CD4-positive, alpha-beta T cell treated with Interleukin-6 at 100 ng/mL for 8 hours (primary cell): ENCODE measurements at regions not wholly inside any gene's neighbourhood (a gene's known extent, or its start where the extent isn't known, plus 50 kb on each side); places are given as distances from the start of the nearest gene placed in this dataset.
"Not testable (repeated sequence)": the region's sequence is repeated elsewhere in the genome, so short reads cannot be mapped to it uniquely, and the experiment has no call there.

ENCODE experiments used
- DNase-seq: peaks from one replicate; pipeline ENCODE4 v3.0.0-alpha.2; 2020; ENCODE audit warnings: mixed read lengths, low spot score

GRCh38 chr19:28540385-28540784 lies 672.6 kb downstream of the UQCRFS1 start:
- DNase-seq = not testable (repeated sequence)

DNA sequence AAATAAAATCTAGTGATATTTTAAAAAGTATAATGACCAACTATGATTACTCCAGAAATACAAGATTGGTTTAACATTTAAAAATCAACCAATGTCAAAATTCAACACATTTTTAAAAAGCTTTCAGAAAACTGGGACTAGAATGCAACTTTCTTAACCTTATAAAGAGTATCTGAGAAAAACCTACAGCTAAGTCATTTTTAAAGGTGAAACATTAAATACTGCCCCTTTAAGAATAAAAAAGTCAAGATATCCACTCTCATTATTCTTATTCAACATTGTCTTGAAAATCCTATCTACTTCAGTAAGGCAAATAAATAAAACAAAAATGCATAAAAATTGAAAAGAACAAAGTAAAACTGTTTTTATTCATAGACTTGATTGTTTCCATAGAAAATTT lies 673.2 kb downstream of the UQCRFS1 start:
- DNase-seq = no peak

DNA sequence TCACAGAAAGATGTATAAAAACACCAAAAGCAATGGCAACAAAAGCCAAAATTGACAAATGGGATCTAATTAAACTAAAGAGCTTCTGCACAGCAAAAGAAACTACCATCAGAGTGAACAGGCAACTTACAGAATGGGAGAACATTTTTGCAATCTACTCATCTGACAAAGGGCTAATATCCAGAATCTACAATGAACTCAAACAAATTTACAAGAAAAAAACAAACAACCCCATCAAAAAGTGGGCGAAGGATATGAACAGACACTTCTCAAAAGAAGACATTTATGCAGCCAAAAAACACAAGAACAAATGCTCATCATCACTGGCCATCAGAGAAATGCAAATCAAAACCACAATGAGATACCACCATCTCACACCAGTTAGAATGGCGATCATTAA lies 674.4 kb downstream of the UQCRFS1 start:
- not testable (repeated sequence) for DNase-seq

DNA sequence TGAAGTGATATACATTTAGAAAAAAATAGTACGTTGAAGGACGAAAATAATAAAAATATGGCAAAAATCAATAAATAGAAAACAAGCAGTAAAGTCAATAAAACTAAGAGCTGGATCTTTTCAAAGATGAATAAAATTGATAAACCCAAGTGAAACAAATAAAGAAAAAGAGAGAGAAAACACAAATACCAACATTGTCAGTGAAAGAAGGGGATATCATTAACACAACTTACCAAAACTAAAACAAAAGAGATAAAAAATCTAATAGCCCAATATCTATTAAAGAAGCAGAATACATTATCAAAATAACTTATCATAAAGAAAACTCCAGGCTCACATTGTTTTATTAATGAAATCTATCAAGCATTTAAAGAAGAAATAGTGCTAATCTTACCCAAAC lies 675.1 kb downstream of the UQCRFS1 start:
- DNase-seq = no peak

- no peak for DNase-seq
These were observed 675.9 kb downstream of the UQCRFS1 start for GRCh38 chr19:28537079-28537478.

DNA sequence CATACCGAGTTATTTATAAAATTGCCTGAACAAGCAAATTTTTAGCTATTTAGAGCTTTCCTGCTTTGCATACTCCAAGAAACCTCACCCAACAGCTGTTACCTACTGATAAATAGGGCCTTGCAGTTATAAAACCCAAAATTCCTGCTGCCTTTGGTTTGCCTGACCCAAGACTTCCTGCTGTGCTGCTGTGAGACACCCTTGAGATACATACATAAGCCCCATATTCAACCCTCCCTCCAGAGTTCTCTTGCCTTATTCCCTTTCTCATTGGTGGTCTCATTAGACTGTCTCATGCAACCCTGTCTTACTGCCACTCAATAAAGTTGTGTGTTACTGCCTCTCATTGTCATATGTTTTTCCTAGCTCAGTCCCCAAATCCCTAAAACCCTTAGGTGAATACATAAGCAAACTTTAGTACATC lies 677.6 kb downstream of the UQCRFS1 start:
- DNase-seq = no peak

DNA sequence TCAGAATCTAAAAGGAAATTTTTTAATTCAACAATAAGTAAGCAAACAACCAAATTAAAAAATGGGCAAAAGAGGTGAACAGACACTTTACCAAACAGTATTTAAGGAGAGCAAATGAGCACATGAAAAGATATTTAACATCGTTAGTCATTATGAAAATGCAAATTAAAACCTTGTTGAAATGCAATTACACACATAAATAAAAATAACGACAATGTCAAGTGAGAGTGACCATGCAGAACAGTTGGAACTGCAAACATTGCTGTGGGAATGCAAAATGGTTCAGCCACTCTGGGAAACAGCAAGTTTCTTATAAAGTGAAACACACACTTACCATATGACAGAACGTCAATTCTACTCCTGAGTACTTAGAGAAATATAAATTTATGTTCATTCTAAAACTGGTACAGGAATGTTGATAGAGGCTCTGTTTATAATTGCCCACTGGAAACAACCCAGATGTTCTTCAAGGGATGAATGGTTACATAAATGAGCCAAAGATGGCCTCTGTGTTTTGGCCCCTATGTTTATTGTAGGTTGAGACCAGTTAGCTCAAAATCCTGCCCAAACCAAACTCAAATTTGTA lies 678.1 kb downstream of the UQCRFS1 start:
- DNase-seq = no peak

DNA sequence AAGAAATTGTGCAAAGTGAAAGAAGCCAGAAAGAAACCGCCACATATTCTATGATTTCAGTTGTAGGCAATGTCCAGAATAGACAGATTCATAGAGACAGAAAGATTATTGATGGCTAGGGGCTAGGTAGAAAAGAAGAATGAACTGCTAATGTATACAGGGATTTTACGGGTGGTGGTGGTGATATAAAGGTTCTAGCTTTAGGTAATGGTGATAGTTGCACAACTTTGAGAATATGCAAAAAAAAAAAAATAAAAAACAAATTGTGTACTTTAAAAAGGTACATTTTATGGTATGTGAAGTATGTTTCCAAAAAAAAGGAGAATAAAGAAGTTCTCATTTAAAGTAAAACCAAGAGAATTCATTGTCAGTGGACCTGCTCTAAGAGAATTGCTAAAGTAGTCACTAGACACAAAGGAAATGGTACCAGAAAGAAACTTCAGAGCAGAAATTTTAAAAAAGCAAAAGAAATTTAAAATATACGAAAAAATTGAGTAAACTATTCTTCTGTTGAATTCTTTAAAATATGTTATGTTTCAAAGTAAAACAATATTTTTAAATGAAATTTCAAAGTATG lies 680.1 kb downstream of the UQCRFS1 start:
- DNase-seq = no peak

DNA sequence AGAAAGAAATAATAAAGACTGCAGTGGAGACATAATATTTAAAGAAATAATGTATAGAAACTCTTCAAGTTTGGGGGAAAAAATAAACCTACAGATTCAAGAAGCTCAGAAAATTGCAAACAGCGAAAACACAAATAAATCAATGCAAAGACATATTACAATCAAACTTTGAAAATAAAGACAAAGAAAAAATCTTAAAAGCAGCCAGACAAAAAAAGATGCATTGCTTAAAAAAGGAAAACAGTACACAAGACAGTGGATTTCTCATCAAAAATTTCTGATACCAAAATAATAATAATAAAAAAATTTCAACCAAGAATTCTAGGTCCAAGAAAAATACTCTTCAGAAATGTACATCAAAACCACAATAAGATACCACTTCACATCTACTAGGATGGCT lies 681.0 kb downstream of the UQCRFS1 start:
- DNase-seq = no peak

DNA sequence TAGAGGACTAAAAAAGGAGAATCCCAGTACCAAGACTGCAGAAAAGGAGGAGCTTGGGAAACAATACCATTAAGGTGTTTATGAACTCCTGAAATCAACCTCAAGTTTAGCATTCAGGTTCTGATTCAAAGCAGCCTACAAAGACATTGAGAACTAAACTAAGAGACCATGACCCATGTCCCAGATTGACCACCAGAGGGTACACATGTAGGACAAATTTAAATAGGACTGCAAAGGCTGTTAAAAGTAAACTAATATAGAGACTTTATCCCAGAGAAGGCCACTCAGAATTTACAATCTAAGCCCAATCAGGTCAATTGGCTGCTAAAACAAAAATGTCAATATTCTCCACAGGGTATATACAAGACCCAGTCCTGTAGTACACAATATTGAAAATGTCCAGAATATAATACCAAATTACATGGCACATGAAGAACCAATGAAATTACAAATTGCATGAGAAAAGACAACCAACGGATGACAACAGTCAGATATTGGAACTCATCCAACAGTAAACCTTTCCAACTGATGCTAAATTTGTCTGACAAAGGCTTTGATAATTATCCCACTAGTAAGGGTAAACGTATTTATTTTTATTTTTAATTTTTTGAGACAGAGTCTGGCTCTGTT lies 682.4 kb downstream of the UQCRFS1 start:
- no peak for DNase-seq

GRCh38 chr19:28526038-28526437 lies 686.9 kb downstream of the UQCRFS1 start:
- DNase-seq = no peak

- DNase-seq = no peak
These were observed 689.3 kb downstream of the UQCRFS1 start for GRCh38 chr19:28523619-28524018.

GRCh38 chr19:28522545-28522922 lies 690.4 kb downstream of the UQCRFS1 start:
- no peak for DNase-seq

- DNase-seq = no peak
These were observed 691.1 kb downstream of the UQCRFS1 start for GRCh38 chr19:28521614-28522544.

GRCh38 chr19:28520998-28521568 lies 691.9 kb downstream of the UQCRFS1 start:
- no peak for DNase-seq

DNA sequence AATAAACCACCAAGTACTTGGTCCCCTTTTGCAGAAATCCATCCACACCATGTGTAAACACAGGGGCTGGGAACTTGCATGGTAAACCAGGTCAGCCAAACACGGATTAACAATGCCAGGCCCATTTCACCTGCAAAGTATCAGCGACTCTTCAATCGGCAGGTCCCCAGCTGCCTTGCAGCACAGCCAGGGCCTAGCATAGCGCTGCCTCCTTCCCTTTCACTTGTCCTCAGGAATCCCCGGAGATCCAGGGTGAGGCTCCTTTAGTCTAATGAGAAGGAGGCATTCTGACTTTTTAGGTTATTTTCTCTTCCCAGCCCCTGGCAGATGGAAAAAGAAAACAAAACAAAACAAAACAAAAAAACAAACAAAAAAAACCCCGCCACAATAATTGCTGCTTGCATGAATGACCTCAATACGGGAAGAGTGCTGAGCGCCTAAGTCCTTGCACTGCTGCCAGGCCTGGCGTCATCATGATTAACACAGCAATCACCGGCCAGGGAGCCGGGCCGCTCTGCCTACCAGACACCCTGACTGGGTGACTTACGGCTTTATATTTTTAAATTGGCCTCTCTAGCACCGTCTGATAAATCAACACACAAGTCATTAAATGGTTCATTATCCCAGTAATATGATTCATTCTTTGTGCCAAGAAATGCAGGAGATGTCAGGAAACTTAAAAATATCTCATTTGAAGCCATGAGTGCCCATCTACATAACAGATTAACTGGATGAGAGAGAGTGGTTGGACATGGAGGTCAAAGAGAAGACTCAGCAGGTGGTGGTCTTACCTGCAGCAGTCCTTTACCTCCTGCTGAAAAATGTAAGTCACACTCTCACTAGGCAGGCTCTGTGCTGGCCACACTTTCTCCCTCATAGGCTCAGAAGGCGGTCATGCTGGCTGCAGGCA lies 692.7 kb downstream of the UQCRFS1 start:
- DNase-seq = no peak

- no peak for DNase-seq
These were observed 693.7 kb downstream of the UQCRFS1 start for GRCh38 chr19:28519218-28519779.

- DNase-seq = no peak
These were observed 696.5 kb downstream of the UQCRFS1 start for GRCh38 chr19:28516415-28516872.

GRCh38 chr19:28514166-28514565 lies 698.8 kb downstream of the UQCRFS1 start:
- DNase-seq = no peak

- DNase-seq = no peak
These were observed 701.3 kb downstream of the UQCRFS1 start for GRCh38 chr19:28511655-28512054.
